Medulla oblongata (tissue), 1 donor: ENCODE measurements at regions not wholly inside any gene's neighbourhood (a gene's known extent, or its start where the extent isn't known, plus 50 kb on each side); places are given as distances from the start of the nearest gene placed in this dataset.
"Not testable (repeated sequence)": the region's sequence is repeated elsewhere in the genome, so short reads cannot be mapped to it uniquely, and the experiment has no call there.

Experiments
- DNase-seq: peaks from one replicate; pipeline ENCODE4 v3.0.0-alpha.2; 2015; ENCODE audit errors: extremely low spot score

- not testable (repeated sequence) for DNase-seq
Measured at GRCh38 chr16:88148078-88148477, 196.8 kb downstream of the BANP start.

- not testable (repeated sequence) for DNase-seq
Measured at GRCh38 chr16:88148682-88149081, 197.4 kb downstream of the BANP start.

GRCh38 chr16:88149158-88149603 lies 197.9 kb downstream of the BANP start:
- not testable (repeated sequence) for DNase-seq

- DNase-seq = not testable (repeated sequence)
Measured at GRCh38 chr16:88149663-88150062, 198.4 kb downstream of the BANP start.

GRCh38 chr16:88150456-88151128 lies 199.4 kb downstream of the BANP start:
- not testable (repeated sequence) for DNase-seq

- not testable (repeated sequence) for DNase-seq
Measured at GRCh38 chr16:88151129-88151499, 199.9 kb downstream of the BANP start.

- DNase-seq = not testable (repeated sequence)
Measured at GRCh38 chr16:88151859-88152843, 200.9 kb downstream of the BANP start.

GRCh38 chr16:88152879-88153278 lies 201.6 kb downstream of the BANP start:
- DNase-seq = not testable (repeated sequence)

GRCh38 chr16:88153516-88153915 lies 202.3 kb downstream of the BANP start:
- DNase-seq = not testable (repeated sequence)

- DNase-seq = not testable (repeated sequence)
Measured at GRCh38 chr16:88154886-88155285, 203.7 kb downstream of the BANP start.

- DNase-seq = not testable (repeated sequence)
Measured at GRCh38 chr16:88155681-88156080, 204.4 kb downstream of the BANP start.

- not testable (repeated sequence) for DNase-seq
Measured at GRCh38 chr16:88156640-88157283, 205.5 kb downstream of the BANP start.

GRCh38 chr16:88157686-88158085 lies 206.5 kb downstream of the BANP start:
- not testable (repeated sequence) for DNase-seq

- DNase-seq = not testable (repeated sequence)
Measured at GRCh38 chr16:88158256-88159045, 207.2 kb downstream of the BANP start.

GRCh38 chr16:88159046-88159896 lies 208.0 kb downstream of the BANP start:
- DNase-seq = not testable (repeated sequence)

GRCh38 chr16:88159897-88160335 lies 208.7 kb downstream of the BANP start:
- DNase-seq = not testable (repeated sequence)

- DNase-seq = not testable (repeated sequence)
Measured at GRCh38 chr16:88161191-88161590, 210.0 kb downstream of the BANP start.

- DNase-seq = not testable (repeated sequence)
Measured at GRCh38 chr16:88161623-88162275, 210.5 kb downstream of the BANP start.

- DNase-seq = not testable (repeated sequence)
Measured at GRCh38 chr16:88162778-88163177, 211.5 kb downstream of the BANP start.
